ENCODE measurements at regions not wholly inside any gene's neighbourhood (a gene's known extent, or its start where the extent isn't known, plus 50 kb on each side); places are given as distances from the start of the nearest gene placed in this dataset.
"Not testable (repeated sequence)": the region's sequence is repeated elsewhere in the genome, so short reads cannot be mapped to it uniquely, and the experiment has no call there.

DNA sequence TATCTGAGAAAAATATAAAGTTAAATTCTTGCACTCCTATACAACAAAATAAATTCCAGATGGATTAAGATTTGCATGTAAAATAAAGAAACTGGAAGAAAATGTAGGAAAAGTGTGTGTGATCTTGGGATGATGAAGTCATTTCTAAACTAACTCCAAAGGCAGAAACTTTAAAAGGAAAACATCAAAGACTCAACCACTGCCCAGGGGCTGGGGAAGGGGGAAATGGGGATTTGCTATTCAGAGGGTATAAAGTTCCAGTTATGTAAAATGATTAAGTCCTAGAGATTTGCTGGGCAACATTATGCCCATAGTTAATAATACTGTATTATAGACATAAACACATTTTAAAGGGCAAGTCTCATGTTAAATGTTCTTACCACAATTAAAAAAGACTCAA is 254.5 kb downstream of the DEPDC1B start:
- no peak for DNase-seq (ENCODE audit: low spot score)

DNA sequence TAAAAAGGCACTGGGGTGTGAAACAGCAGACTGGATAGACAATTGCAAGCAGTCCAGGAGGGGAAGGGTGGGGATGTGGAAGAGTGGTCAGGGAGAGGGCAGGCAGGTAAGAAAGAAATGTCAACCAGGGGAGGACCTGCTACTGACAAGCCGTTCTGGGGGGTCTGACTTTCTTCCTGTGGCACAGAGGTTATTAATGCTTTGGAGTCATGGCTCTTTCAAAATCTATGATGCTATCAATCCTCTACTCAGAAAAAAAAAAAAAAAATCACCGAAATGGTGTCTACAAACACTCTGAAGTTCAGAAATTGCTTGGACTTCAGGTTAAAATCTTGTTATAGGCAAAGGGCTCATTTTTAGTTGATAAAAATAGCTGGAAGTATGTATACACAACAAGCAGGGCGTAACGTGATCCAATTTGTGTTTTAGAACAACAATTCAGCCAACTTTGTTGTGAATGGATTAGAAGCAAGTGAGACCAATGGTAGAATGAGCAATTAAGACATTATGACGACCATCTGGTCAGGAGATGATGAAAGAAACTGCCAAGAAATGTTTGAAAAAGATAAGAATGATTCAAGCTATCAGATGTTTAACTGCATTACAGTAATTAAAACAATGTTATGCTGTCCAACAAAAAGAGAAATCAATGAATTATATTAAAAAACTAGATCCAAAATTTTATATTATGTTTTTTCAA is 255.2 kb downstream of the DEPDC1B start:
- no peak for DNase-seq (ENCODE audit: low spot score)

DNA sequence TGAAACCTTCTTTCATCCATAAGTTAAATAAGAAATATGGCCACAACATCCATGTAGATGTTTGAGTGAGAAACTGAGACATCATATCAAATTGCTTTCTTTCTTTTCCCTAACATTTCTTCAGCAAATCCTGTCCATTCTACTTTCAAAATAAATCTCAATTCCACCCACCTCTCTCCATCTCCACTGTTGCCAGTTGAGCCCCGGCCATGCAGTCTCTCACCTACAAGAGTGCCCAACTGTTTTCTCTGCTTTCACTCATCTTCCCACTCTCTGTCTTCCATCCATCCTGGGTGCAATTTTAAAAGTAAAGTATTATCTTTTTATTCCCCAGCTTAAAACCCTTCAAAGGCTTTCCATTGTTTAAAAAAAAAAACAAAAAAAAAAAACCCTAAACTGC is 260.4 kb downstream of the DEPDC1B start:
- no peak for DNase-seq (ENCODE audit: low spot score)

DNA sequence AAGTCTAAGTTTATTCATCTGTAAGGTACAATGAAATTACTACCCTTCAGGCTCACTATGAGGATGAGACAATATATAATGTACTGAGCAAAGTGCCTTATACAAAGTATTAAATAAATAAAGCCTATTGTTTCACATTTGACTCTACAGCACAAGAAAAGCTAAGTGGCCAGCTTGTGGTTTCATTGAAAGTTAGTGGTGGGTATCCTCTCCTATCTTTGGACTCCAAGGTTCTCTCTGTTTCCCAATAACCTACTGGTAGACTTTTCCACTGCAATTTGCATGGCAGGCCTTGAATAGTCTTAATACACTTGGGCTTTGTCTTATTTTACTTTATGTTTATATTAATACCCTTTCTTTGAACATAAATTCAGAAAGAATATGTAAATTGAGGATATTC is 262.7 kb downstream of the DEPDC1B start:
- DNase-seq (ENCODE audit: low spot score) = no peak

DNA sequence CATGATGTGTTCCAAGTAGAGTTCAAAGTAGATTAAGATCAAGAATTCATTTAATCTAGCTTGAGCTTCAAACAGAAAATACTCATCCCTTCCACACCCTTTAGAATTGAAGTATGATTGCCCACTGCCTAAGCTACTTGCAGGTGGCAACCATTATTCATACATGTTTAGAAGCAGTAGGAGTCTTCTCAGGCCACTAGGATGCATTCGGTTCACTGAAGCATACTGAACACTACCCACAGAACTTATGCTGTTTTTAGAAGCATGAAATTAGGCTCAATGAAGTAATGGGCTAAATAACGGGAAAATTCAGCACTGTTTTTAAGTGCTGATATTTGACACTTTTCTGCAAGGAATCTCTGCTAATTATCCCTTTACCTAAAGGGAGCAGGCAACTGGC is 263.4 kb downstream of the DEPDC1B start:
- DNase-seq (ENCODE audit: low spot score) = no peak

DNA sequence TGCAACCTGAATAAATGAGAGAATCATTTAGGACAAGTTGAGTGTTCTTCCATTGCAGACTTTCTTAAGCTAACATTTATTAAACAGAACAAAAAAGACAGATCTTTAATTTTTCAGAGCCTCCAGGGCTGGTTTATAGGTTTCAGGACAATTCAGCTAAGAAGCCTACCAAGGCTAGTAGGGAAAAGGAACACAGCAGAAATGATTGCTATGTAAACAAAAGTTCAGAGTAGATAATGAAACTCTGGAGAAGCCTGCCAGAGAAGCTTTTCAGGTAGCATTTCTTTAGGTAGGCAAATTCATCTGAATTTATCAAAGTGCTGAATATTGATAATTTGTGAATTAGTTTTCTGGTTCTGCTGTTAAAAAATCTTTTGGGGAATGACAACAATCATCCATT is 264.2 kb downstream of the DEPDC1B start:
- DNase-seq (ENCODE audit: low spot score) = no peak

DNA sequence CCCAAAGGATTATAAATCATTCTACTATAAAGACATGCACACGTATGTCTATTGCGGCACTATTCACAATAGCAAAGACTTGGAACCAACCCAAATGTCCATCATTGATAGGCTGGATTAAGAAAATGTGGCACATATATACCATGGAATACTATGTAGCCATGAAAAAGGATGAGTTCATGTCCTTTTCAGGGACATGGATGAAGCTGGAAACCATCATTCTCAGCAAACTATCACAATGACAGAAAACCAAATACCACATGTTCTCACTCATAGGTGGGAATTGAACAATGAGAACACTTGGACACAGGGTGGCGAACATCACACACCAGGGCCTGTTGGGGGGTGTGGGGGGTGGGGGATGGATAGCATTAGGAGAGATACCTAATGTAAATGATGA is 273.8 kb downstream of the DEPDC1B start:
- DNase-seq (ENCODE audit: low spot score) = not testable (repeated sequence)

DNA sequence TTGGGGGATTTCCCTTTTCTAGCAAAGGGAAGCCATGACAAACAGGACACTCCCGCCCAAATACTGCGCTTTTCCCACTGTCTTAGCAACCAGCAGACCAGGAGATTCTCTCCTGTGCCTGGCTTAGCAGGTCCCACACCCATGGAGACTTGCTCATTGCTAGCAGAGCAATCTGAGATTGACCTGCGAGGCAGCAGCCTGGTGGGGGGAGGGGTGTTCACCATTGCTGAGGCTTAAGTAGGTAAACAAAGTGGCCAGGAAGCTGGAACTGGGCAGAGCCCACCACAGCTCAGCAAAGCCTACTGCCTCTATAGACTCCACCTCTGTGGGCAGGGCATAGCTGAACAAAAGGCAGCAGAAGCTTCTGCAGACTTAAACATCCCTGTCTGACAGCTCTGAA is 279.2 kb downstream of the DEPDC1B start:
- not testable (repeated sequence) for DNase-seq (ENCODE audit: low spot score)

DNA sequence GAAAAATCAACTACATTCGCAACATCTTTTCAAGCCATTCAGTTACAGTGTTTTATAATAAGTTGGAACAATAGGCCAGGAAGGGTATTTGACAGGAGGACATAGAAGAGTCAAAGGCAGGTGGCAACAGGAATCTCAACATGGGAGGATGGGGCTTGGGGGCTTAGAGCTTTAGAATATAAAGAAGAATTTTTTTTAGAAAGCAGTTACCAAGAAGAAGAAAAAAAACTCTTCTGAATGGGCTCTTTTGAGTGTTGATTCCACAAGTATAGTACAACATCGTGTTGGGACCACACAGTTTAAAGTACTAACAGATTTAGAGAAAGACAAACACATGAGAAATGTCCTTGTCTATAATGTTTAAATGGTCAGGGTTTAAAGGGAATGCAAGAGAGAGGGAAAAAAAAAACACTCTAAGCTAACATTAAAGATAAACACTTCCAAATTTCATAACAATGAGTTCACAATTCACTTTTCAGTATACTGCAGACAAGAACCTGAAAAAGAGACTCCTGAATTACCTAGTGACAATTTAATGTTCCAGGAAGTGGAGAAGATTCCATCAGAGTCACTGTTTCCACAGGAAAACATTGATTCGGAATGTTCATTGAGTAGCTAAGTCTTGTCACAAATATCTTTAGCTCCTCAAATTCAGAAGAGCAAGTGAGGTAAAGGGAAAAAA is 282.3 kb downstream of the DEPDC1B start:
- no peak for DNase-seq (ENCODE audit: low spot score)

DNA sequence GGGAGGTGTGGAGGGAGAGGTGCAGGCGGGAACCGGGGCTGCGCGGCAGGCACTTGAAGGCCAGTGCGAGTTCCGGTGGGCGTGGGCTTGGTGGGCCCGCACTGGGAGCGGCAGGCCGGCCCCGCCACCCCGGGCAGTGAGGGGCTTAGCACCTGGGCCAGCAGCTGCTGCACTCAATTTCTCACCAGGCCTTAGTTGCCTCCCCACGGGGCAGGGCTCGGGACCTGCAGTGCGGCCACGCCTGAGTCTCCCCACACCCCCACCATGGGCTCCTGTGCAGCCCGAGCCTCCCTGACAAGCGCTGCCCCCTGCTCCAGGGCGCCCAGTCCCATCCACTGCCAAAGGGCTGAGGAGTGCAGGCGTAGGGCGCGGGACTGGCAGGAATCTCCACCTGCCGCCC is 284.5 kb downstream of the DEPDC1B start:
- DNase-seq (ENCODE audit: low spot score) = no peak

DNA sequence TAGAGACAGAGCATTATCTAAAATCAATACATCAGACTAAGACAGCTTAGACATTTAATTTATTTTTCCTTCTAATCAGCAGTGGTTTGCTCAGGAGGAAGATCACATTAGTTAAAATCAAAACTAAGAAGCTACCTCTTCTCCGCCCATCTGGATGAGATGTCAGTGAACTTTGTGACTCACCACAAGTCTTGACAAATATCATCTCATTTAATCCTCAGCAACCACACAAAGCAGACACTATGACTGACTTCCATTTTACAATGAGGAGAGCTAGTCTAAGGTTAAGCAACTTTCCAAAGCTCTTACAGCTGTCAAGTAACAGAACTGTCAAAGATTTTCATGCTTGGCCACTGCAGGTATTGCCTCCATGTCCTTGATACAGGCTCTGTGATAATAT is 289.5 kb downstream of the DEPDC1B start:
- DNase-seq (ENCODE audit: low spot score) = no peak

DNA sequence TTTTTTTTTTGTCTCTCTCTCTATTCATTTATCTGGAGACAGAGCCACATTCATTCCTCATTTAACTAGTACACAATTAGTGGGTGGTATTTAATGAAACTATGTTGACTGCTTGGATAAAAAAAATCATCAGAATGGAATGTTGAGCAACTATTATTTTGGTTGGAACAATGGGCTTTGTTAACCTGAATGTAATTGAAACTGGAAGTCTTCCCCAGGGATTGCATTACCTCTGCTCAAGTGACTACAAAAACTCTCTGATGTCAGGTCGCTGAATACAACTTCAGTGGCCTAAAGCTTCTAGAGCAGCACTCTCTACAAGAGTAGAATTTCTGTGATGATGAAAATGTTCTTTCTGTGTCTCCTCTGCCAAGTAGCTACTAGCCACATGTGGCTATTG is 295.8 kb downstream of the DEPDC1B start:
- no peak for DNase-seq (ENCODE audit: low spot score)

DNA sequence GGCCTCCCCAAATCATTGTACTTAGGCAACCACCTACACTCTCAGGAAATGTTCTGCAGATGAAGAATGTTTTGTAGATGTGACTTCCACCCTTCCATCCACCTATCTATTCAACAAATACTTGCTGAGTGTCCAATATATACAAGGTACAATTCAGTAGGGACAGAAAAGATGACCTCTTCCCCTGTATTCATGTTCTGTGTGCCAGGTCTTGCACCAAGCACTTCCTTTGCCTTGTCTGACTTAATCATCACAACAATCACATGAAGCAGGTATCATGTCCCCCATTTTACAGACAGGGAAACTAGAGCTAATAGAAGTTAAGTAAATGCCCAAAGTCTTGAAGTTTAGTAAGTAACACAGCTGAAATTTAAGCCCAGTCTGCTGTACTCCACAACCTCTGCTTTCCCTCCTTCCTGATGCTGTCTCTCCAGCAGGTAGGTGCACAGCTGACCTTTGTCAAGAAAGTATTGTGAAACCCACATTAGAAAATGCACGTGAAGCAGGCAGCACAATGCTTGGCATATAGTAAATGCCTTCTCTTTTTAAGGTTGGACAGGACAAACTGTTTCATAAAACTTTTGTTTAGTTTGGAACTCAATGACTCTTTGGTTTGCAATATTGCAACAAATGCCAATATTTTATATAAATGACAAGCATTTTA is 296.5 kb downstream of the DEPDC1B start:
- no peak for DNase-seq (ENCODE audit: low spot score)

DNA sequence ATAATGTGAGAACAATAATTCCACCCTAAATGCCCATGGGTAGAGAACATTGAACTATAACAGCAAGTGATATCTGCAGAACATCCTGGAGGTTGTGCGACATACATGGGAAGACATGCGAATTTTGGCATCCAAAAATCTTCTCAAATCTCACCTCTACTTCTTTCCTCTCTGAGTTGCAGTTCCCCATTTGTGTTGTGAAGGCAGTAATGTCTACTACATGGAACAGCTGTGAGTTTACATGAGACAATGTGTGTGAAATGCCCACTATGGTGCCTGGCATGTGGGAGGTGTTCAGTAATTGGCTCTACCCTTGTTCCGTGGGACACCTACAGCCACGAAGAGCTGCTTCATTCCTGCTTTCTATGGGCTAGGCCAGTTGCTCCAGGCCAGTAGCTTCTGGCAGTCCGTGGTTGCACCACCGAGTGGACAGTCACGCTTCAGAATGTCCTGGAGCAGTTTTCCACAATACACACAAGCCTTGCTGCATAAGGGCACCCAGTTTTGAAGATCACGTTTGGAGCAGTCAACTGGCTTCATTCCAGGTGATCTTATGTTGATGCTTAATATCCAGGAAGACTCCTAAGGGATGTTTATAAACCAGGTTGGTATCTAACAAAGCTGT is 297.7 kb downstream of the DEPDC1B start:
- DNase-seq (ENCODE audit: low spot score) = no peak

DNA sequence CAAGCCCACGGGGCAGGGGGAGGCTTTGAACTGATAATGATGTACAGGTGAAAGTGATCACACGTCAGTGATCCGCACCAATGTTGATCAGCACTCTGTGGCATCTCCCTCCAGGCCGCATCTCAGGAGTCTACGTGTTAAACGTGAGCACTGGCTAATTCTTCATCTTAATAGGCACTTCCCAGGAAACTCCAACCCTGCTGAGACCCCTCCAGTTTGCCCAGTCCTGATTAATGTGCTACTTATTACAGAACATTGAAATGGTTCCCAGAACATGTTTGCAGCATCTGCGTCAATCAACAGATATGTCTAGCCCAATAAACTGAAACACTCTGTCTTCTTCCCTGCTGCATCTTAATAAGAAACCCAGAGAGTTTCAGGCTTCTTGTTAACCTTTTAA is 298.4 kb downstream of the DEPDC1B start:
- no peak for DNase-seq (ENCODE audit: low spot score)

DNA sequence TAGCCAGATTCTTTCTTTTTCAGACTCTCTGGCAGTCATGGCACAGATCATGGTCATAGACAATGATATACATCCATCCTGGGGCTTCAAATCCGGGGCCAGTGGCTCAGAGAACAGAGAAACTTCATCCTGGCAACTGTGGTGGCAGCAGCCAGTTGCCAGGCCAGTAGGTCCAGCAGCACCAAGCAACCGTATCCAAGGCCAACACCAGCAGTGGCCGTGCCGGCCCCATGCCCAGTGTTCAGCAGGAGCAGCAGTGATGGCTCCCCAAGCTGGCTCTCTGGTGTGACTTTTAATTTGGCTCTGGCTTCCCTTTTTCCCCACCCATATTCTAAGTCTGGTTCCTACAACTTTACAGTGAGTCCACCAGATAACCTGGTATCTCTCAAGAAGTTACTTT is 300.5 kb downstream of the DEPDC1B start:
- no peak for DNase-seq (ENCODE audit: low spot score)

DNA sequence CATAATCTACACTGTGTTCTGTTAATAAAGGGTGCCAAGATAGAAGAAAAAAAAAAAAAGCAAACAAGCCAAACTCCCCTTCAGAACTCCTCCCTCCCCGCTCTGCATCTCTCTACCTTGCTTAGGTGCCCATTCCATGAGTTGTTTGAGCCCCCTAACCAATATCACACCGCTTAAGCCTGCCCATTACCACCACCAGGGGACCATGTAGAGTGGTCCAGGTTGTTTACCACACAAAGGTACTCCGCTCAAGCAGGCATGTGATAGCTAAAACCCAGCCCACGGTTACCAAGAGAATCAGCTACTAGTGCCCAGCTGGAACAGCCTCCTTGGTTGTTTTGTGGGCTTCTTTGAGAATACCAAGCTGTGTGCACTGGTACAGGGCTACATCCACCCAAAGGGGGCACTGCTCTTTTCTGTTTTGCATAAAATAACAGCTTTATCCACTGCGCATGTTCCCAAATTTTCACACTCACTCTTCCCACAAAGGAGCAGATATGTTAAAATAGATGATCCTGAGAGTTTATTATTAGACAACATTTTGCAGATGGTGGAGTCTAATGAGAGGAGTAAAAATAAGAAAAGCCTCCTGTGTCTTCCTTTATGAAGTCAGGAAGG is 304.1 kb downstream of the DEPDC1B start:
- no peak for DNase-seq (ENCODE audit: low spot score)

DNA sequence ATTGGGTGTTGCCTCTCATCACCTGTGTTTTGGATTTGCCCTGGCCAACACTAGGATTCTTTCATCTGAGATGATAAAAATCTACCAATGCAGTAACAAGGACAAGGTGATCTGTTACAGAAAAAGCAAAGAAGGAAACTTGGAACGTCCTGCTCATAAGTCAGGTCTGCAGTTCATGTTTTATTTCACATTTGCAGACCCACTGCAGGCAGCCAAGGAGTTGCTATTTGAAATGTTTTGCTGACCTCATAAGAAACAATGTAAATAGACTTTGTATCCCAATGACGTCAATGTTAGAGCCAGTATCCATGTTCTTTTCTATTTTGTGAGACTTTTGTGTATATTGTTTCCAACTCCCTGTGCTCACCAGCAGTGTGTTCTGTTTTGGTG is 312.9 kb downstream of the DEPDC1B start:
- DNase-seq (ENCODE audit: low spot score) = no peak

DNA sequence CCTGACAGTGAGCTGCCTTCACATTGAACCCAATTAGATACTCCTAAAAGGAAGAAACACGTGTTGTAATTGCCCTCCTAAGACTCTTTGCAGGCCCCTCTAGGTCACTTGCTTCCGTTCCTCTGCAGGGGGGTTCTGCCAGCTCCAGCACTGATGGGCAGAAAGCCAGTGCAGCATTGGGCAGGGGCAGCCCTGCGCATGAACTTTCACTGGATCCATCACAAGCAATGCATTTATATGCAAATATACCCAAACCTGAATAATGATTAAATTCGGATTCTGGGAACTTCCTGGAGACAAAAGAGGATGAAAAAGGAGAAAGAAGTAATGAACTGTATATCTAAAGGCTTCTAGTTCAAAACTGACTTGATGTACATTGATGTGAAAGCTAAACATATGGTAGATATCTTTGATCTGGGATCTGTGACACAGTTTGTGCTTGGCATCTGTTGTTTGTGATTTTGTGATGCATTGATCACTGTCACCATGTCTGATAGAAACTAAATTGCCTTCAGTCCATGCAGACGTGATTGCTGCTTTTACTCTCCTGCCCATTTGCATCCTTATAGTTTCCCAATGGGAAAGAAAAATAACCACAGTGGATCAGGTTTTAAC is 313.4 kb downstream of the DEPDC1B start:
- no peak for DNase-seq (ENCODE audit: low spot score)

DNA sequence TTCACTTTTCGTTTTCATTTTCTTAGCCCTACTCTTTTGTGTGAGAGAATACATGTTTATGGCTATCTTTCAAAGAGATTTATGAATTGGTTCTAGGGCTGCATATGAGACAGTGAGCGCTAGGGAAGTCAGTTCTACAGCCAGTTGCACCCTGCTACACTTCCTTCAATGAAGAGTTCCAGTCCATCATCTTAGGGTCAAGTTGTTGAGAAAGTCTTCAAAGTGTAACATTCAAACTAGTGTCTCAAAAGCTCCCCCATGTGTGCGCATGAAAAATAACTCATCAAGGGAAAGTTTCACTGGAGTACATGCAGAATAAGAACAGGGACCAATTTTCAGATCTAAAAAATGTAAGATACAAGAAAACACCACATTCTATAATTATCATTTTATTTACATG is 317.2 kb downstream of the DEPDC1B start:
- DNase-seq (ENCODE audit: low spot score) = no peak

DNA sequence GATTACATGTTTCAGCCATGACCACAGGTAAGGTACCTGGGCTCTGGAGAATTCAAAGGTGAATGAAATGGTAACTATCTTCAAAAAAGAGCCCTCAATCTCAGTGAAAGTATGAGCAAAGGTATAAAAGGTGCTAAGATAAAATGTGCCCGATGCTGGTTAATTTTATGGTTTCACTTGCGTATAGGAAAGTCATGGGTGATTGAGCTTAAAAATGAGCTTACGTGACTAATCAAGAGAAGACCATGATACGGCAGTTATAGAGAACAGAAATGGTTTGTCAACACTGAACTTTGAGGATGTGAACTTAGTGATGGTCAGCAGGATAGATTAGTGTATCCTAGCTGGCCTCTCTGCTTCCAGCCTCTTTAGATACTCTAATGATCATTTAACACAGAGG is 320.1 kb downstream of the DEPDC1B start:
- no peak for DNase-seq (ENCODE audit: low spot score)

DNA sequence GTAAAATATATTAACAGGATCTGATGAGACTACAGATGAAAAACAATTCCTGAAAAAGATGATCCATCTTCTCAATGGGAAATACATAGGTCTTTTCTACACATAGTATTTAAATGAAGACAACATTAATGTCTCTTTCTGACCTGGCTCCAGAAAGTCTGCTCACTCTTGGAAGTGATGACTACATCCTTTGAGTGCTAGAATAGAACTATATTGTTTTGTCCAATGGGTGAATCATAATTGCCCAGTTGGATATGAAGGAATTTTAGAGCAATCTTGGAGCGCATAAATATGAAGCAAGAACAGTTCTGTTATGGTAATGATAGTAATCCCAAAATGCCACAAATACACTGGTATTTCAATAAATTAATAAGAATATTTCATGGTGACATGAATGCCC is 322.1 kb downstream of the DEPDC1B start:
- DNase-seq (ENCODE audit: low spot score) = no peak

Data from ureter (tissue), 1 donor.